HCT116 (cell line): ENCODE measurements at regions not wholly inside any gene's neighbourhood (a gene's known extent, or its start where the extent isn't known, plus 50 kb on each side); places are given as distances from the start of the nearest gene placed in this dataset.

ENCODE experiments used
- EZH2 ChIP-seq: fragments of 200-600 bp; sonication (generic); IDR thresholded peaks from 2 replicates; pipeline ENCODE4 v1.6.1; 2017; ENCODE audit warnings: antibody characterized with exemption, mixed run types
- POLR2A ChIP-seq: IDR thresholded peaks from 2 replicates; pipeline ENCODE4 v1.7.0; 2011; ENCODE audit warnings: borderline replicate concordance; ENCODE audit not compliant: insufficient read depth, insufficient read length; ENCODE audit errors: extremely low read depth
- TF ChIP-seq, protein P1 (sequence below): IDR thresholded peaks from 2 replicates; pipeline ENCODE4 v1.6.1; 2012; ENCODE audit warnings: low read depth
- TF ChIP-seq, protein P2 (sequence below), 3 experiments: fragments of 200-600 bp in 1 of 3; sonication (generic) in 1 of 3; IDR thresholded peaks in 2 of 3; conservative IDR thresholded peaks in 1 of 3; 2 replicates each; pipeline ENCODE4 v1.5.1; 2012 to 2017; ENCODE audit warnings: low read depth in 2 of 3, low read length in 2 of 3, antibody characterized with exemption in 1 of 3, borderline replicate concordance in 1 of 3, control low read depth in 1 of 3, mild to moderate bottlenecking in 1 of 3, mixed read lengths in 1 of 3, mixed run types in 1 of 3, moderate library complexity in 1 of 3; ENCODE audit not compliant: insufficient read depth in 1 of 3

DNA sequence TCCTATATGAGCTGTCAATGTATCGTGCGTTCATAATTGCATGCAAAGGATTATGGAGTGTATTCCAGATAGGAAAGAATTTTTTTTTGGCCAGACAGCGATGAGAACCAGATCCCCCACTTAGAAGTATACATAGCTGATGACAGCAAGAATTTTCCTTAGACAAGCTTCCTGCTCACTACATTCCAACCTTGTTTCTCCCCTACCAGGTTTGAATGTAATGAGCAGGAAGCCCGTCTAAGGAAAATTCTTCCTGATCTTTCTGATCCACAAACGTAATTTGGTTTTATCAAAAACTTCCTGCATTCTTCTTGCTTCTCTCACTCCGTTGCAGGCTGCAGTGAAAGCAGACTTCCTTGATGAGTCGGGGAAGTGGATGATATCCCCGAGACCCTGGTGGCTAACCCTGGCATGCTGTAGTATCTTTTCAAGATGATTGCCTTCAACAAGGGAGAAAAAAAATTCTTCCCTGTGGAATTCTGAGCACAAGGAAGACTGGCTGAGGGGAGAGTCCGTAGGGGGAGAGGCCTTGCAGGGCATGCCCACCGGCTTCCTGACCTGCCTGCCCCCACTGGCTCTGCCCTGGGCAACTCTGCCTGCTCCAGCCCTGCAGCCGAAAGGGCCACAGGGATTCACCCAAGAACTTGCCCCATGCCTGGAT, 243.1 kb downstream of the TLE3 start:
- TF ChIP-seq, protein P1, sequence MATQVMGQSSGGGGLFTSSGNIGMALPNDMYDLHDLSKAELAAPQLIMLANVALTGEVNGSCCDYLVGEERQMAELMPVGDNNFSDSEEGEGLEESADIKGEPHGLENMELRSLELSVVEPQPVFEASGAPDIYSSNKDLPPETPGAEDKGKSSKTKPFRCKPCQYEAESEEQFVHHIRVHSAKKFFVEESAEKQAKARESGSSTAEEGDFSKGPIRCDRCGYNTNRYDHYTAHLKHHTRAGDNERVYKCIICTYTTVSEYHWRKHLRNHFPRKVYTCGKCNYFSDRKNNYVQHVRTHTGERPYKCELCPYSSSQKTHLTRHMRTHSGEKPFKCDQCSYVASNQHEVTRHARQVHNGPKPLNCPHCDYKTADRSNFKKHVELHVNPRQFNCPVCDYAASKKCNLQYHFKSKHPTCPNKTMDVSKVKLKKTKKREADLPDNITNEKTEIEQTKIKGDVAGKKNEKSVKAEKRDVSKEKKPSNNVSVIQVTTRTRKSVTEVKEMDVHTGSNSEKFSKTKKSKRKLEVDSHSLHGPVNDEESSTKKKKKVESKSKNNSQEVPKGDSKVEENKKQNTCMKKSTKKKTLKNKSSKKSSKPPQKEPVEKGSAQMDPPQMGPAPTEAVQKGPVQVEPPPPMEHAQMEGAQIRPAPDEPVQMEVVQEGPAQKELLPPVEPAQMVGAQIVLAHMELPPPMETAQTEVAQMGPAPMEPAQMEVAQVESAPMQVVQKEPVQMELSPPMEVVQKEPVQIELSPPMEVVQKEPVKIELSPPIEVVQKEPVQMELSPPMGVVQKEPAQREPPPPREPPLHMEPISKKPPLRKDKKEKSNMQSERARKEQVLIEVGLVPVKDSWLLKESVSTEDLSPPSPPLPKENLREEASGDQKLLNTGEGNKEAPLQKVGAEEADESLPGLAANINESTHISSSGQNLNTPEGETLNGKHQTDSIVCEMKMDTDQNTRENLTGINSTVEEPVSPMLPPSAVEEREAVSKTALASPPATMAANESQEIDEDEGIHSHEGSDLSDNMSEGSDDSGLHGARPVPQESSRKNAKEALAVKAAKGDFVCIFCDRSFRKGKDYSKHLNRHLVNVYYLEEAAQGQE: no peak
- TF ChIP-seq, protein P2, sequence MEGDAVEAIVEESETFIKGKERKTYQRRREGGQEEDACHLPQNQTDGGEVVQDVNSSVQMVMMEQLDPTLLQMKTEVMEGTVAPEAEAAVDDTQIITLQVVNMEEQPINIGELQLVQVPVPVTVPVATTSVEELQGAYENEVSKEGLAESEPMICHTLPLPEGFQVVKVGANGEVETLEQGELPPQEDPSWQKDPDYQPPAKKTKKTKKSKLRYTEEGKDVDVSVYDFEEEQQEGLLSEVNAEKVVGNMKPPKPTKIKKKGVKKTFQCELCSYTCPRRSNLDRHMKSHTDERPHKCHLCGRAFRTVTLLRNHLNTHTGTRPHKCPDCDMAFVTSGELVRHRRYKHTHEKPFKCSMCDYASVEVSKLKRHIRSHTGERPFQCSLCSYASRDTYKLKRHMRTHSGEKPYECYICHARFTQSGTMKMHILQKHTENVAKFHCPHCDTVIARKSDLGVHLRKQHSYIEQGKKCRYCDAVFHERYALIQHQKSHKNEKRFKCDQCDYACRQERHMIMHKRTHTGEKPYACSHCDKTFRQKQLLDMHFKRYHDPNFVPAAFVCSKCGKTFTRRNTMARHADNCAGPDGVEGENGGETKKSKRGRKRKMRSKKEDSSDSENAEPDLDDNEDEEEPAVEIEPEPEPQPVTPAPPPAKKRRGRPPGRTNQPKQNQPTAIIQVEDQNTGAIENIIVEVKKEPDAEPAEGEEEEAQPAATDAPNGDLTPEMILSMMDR (IDR thresholded peaks at IDR 0.05 in 2 of 3, conservative IDR thresholded peaks at IDR 0.05 in 1 of 3; ENCODE audit: borderline replicate concordance in 1 of 3, insufficient read depth in 1 of 3, low read depth in 2 of 3, low read length in 2 of 3): no peak
- TF ChIP-seq POLR2A: no peak
- no peak for TF ChIP-seq EZH2
